Vagina (tissue), 2 donors: ENCODE measurements at regions not wholly inside any gene's neighbourhood (a gene's known extent, or its start where the extent isn't known, plus 50 kb on each side); places are given as distances from the start of the nearest gene placed in this dataset.

Source experiments
- CTCF ChIP-seq, 3 experiments: fragments of 450-650 bp in 2 of 3; fragments of 200-600 bp in 1 of 3; sonication (generic) in 1 of 3; IDR thresholded peaks; one replicate each; pipeline ENCODE4 v1.5.1; 2017 to 2019; ENCODE audit warnings: antibody characterized with exemption in 3 of 3, mild to moderate bottlenecking in 2 of 3, moderate library complexity in 2 of 3
- POLR2A ChIP-seq, 2 donors: fragments of 450-650 bp; IDR thresholded peaks; one replicate each; pipeline ENCODE4 v1.6.1; 2017; ENCODE audit warnings: antibody characterized with exemption in 2 of 2, mild to moderate bottlenecking in 2 of 2, moderate library complexity in 2 of 2
- POLR2AphosphoS5 ChIP-seq, 2 donors: sonication (generic); formaldehyde crosslinking; IDR thresholded peaks; one replicate each; pipeline ENCODE4 v1.9.0; 2017; ENCODE audit warnings: antibody characterized with exemption in 2 of 2, mild to moderate bottlenecking in 2 of 2, low read depth in 1 of 2; ENCODE audit not compliant: insufficient read depth in 1 of 2

- no peak for TF ChIP-seq CTCF (IDR thresholded peaks at IDR 0.05)
- TF ChIP-seq POLR2A (IDR thresholded peaks at IDR 0.05): no peak
- no peak for TF ChIP-seq POLR2AphosphoS5 (IDR thresholded peaks at IDR 0.05; ENCODE audit: insufficient read depth in 1 of 2, low read depth in 1 of 2)
Observed at GRCh38 chr7:89507034-89507433, 647.2 kb upstream of the STEAP1 start.
